PFSK-1 (cell line): ENCODE measurements at regions not wholly inside any gene's neighbourhood (a gene's known extent, or its start where the extent isn't known, plus 50 kb on each side); places are given as distances from the start of the nearest gene placed in this dataset.

Experiments used
- FOXP2 ChIP-seq: optimal IDR thresholded peaks from 2 replicates; pipeline ENCODE3; 2011; ENCODE audit warnings: borderline replicate concordance, control low read depth, inconsistent platforms; ENCODE audit not compliant: insufficient read depth; ENCODE audit errors: extremely low read length, extremely low read depth
- POLR2AphosphoS5 ChIP-seq: IDR thresholded peaks from 2 replicates; pipeline ENCODE4 v1.6.1; 2012; ENCODE audit warnings: low read depth, mild to moderate bottlenecking, control low read depth, low read length, moderate library complexity
- SIN3A ChIP-seq: IDR thresholded peaks from 2 replicates; pipeline ENCODE4 v1.6.1; 2012; ENCODE audit warnings: mild to moderate bottlenecking, low read length, moderate library complexity, borderline replicate concordance; ENCODE audit not compliant: insufficient read depth
- TAF1 ChIP-seq: IDR thresholded peaks from 2 replicates; pipeline ENCODE4 v1.6.1; 2012; ENCODE audit warnings: low read length, control low read depth, borderline replicate concordance; ENCODE audit not compliant: insufficient read depth
- TF ChIP-seq, protein P1 (sequence below), 2 experiments: IDR thresholded peaks; 2 replicates each; pipeline versions ENCODE4 v1.6.1 to v1.8.0; 2011 to 2012; ENCODE audit warnings: low read depth in 2 of 2, low read length in 2 of 2, control low read depth in 1 of 2, inconsistent platforms in 1 of 2, mild to moderate bottlenecking in 1 of 2, moderate library complexity in 1 of 2; ENCODE audit not compliant: insufficient read depth in 1 of 2

DNA sequence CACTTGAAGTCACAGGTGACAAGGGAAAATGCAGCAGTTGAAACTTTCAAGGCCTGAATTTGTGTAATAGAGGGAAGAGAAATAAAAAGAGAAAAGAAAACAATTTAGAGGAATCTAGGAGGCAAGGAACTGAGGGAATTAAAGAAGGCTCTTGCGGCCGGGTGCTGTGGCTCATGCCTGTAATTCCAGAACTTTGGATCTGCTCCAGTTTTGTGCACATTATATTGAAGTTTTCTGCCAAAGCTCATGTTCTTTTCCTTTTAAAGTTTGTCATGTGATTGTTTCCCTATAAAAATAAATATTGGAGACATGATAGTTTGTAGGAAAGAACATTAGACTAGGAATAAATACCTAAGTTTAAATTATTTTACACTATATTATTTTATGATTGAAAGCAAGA lies 433.9 kb upstream of the CPEB2 start:
- no peak for TF ChIP-seq FOXP2
- TF ChIP-seq POLR2AphosphoS5, result no peak
- no peak for TF ChIP-seq SIN3A
- TF ChIP-seq, protein P1, sequence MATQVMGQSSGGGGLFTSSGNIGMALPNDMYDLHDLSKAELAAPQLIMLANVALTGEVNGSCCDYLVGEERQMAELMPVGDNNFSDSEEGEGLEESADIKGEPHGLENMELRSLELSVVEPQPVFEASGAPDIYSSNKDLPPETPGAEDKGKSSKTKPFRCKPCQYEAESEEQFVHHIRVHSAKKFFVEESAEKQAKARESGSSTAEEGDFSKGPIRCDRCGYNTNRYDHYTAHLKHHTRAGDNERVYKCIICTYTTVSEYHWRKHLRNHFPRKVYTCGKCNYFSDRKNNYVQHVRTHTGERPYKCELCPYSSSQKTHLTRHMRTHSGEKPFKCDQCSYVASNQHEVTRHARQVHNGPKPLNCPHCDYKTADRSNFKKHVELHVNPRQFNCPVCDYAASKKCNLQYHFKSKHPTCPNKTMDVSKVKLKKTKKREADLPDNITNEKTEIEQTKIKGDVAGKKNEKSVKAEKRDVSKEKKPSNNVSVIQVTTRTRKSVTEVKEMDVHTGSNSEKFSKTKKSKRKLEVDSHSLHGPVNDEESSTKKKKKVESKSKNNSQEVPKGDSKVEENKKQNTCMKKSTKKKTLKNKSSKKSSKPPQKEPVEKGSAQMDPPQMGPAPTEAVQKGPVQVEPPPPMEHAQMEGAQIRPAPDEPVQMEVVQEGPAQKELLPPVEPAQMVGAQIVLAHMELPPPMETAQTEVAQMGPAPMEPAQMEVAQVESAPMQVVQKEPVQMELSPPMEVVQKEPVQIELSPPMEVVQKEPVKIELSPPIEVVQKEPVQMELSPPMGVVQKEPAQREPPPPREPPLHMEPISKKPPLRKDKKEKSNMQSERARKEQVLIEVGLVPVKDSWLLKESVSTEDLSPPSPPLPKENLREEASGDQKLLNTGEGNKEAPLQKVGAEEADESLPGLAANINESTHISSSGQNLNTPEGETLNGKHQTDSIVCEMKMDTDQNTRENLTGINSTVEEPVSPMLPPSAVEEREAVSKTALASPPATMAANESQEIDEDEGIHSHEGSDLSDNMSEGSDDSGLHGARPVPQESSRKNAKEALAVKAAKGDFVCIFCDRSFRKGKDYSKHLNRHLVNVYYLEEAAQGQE (IDR thresholded peaks at IDR 0.05; ENCODE audit: insufficient read depth in 1 of 2, low read depth in 2 of 2, low read length in 2 of 2), result no peak
- no peak for TF ChIP-seq TAF1

DNA sequence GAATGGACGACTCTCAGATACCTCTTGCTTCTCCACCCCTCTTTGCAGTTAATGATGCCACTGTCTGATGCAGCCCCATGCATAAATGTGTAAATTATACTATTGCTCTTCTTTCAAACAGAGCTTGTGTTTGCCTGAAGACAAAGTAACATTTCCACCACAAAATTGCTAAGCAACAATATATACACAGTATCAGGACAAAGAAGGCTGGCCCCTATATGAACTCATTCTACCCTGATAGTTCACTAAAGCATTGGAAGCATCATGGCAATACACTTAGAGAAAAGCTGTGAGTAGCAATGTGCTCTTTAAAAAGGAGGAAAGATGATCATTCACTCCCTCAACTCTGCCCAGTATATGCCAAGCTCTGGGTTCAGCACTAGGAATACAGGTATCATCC lies 427.0 kb upstream of the CPEB2 start:
- TF ChIP-seq FOXP2 (no peak), SIN3A (no peak), POLR2AphosphoS5 (no peak), TAF1 (no peak)
- TF ChIP-seq, protein P1 (IDR thresholded peaks at IDR 0.05; ENCODE audit: insufficient read depth in 1 of 2, low read depth in 2 of 2, low read length in 2 of 2), result no peak

DNA sequence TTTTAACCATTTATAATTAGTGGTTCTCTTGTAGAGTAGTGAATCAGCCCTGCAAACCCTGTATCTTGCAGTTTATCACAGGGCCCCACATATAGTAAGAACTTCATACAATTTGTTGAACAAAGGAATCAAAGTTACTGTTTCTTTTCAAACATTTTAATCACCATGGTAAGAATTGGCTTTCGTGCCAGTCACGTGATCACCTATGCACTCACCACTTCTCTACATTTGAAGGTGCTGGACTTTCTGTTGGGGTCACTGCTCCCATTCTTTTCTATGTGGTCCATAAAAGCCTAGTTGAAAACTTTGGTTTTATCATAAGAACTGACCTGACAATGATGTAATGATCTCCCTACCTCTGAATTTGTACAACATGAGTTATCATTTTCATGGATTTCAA lies 426.4 kb upstream of the CPEB2 start:
- TF ChIP-seq, protein P1 (IDR thresholded peaks at IDR 0.05; ENCODE audit: insufficient read depth in 1 of 2, low read depth in 2 of 2, low read length in 2 of 2), result no peak
- TF ChIP-seq TAF1 (no peak), FOXP2 (no peak), SIN3A (no peak), POLR2AphosphoS5 (no peak)

DNA sequence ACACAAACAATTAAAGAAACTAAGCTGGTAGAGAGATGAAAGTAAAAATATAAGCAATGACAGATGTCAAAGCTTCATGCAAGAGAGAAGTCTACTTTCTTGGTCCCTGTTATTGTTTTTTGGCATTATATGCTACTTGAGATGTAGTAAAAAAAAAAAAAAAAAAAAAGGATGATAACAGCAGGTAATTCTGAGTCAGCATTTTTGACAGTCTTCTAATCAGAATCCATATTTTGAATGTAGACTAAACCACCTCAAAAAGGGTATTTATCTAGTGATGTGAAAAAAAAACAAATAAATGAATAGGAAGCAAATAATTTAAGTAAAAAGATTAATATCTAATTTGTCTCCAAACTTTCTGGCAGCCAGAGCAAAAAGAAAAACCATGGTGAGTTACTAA lies 422.2 kb upstream of the CPEB2 start:
- no peak for TF ChIP-seq POLR2AphosphoS5
- TF ChIP-seq, protein P1 (IDR thresholded peaks at IDR 0.05; ENCODE audit: insufficient read depth in 1 of 2, low read depth in 2 of 2, low read length in 2 of 2), result no peak
- no peak for TF ChIP-seq SIN3A
- TF ChIP-seq FOXP2, result no peak
- TF ChIP-seq TAF1, result no peak

DNA sequence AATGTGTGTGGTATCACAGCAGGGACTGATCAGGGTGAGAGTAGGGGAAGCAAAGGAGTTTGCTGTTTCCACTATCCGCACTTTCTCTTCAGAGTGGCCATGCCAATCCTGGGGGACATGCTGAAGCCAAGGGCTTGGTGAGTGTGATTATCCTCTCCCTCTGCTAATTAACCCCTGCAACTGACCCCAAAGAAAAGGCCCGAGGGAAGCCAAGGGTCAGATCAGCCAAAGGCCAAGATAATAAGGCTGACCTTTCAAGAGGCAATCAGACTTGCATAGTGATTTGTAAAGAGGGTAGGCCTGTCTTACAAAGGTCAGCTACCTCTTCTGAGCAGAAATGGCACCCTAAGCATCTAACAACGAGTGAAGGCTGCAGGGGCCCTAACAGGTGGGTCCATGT lies 420.5 kb upstream of the CPEB2 start:
- no peak for TF ChIP-seq TAF1
- TF ChIP-seq SIN3A, result no peak
- TF ChIP-seq, protein P1 (IDR thresholded peaks at IDR 0.05; ENCODE audit: insufficient read depth in 1 of 2, low read depth in 2 of 2, low read length in 2 of 2), result no peak
- no peak for TF ChIP-seq FOXP2
- no peak for TF ChIP-seq POLR2AphosphoS5
